Osteocyte (in vitro differentiated cells): ENCODE measurements at regions not wholly inside any gene's neighbourhood (a gene's known extent, or its start where the extent isn't known, plus 50 kb on each side); places are given as distances from the start of the nearest gene placed in this dataset.

Experiments used
- DNase-seq: peaks from one replicate; pipeline ENCODE4 v3.0.0; 2021; ENCODE audit warnings: mixed read lengths; ENCODE audit not compliant: unreplicated experiment; ENCODE audit errors: extremely low spot score
- H3K27ac Mint-ChIP-seq: one replicate; pipeline ENCODE4 v1.8.0; 2021; ENCODE audit warnings: mild to moderate bottlenecking, mixed read lengths; ENCODE audit not compliant: unreplicated experiment
- H3K27me3 Mint-ChIP-seq: one replicate; pipeline ENCODE4 v1.8.0; 2021; ENCODE audit warnings: mixed read lengths; ENCODE audit not compliant: unreplicated experiment
- H3K36me3 Mint-ChIP-seq: one replicate; pipeline ENCODE4 v1.8.0; 2021; ENCODE audit warnings: mixed read lengths; ENCODE audit not compliant: unreplicated experiment
- H3K4me1 Mint-ChIP-seq: one replicate; pipeline ENCODE4 v1.8.0; 2021; ENCODE audit warnings: mixed read lengths; ENCODE audit not compliant: unreplicated experiment
- H3K4me3 Mint-ChIP-seq: one replicate; pipeline ENCODE4 v1.8.0; 2021; ENCODE audit warnings: mild to moderate bottlenecking, moderate library complexity, mixed read lengths; ENCODE audit not compliant: unreplicated experiment
- H3K9me3 Mint-ChIP-seq: one replicate; pipeline ENCODE4 v1.8.0; 2021; ENCODE audit warnings: mixed read lengths; ENCODE audit not compliant: unreplicated experiment
- TF ChIP-seq, protein P1 (sequence below): fragments of 200-600 bp; sonication (generic); IDR thresholded peaks from 2 replicates; pipeline ENCODE4 v1.5.0; 2021; ENCODE audit warnings: antibody characterized with exemption, mild to moderate bottlenecking, moderate library complexity

DNA sequence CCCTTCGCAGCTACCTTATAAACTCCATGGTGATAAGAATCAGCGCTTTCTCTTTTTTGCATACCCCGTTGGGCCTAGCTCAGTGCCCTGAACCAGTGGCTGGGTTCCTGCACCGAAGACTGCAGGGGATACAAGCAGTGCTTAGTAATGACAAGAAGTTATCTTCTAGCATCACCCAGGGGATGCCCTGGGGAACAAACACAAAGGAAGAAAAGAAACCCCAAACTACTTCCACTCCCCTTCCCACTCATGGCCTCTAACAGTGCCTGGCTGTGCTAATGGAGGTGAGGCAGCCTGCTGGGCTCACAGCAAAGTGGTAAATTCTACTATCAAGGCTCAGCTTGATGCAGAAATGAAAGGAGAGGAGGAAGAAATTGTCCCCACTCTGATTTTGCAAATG is 314.7 kb downstream of the TXNL1 start:
- H3K36me3 Mint-ChIP-seq, result no peaks in the 10 kb centered on the region
- TF ChIP-seq, protein P1, sequence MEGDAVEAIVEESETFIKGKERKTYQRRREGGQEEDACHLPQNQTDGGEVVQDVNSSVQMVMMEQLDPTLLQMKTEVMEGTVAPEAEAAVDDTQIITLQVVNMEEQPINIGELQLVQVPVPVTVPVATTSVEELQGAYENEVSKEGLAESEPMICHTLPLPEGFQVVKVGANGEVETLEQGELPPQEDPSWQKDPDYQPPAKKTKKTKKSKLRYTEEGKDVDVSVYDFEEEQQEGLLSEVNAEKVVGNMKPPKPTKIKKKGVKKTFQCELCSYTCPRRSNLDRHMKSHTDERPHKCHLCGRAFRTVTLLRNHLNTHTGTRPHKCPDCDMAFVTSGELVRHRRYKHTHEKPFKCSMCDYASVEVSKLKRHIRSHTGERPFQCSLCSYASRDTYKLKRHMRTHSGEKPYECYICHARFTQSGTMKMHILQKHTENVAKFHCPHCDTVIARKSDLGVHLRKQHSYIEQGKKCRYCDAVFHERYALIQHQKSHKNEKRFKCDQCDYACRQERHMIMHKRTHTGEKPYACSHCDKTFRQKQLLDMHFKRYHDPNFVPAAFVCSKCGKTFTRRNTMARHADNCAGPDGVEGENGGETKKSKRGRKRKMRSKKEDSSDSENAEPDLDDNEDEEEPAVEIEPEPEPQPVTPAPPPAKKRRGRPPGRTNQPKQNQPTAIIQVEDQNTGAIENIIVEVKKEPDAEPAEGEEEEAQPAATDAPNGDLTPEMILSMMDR, result no peak
- peaks cover 2% of the 10 kb centered on the region for H3K4me1 Mint-ChIP-seq
- H3K4me3 Mint-ChIP-seq, result no peak overlapping the region
- no peak for DNase-seq
- no peaks in the 10 kb centered on the region for H3K27me3 Mint-ChIP-seq
- H3K9me3 Mint-ChIP-seq, result no peaks in the 10 kb centered on the region
- no peak overlapping the region for H3K27ac Mint-ChIP-seq

DNA sequence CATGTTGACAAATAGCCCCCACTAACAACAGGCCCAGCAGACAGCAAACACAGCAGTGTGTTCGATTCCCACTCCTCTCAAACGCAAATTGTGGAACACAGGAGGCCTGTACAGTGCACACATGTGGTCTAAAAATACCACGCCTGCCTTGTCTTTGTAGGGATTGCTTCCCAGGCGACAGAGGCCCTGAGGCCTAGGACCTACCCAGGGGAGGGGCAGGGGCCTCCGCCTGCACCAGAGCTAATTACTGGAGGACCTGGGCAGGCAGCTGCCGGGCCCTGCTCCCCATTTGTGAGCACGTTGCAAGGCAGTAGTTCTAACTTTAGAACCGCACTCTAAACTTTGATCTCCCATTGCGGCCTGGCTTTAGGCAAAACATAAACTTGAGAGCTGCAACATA is 316.0 kb downstream of the TXNL1 start:
- TF ChIP-seq, protein P1, result no peak
- Mint-ChIP-seq H3K9me3 (no peaks in the 10 kb centered on the region), H3K36me3 (no peaks in the 10 kb centered on the region), H3K27ac (no peak overlapping the region), H3K4me3 (no peak overlapping the region), H3K27me3 (no peaks in the 10 kb centered on the region), H3K4me1 (peaks cover 2% of the 10 kb centered on the region)
- DNase-seq, result no peak

DNA sequence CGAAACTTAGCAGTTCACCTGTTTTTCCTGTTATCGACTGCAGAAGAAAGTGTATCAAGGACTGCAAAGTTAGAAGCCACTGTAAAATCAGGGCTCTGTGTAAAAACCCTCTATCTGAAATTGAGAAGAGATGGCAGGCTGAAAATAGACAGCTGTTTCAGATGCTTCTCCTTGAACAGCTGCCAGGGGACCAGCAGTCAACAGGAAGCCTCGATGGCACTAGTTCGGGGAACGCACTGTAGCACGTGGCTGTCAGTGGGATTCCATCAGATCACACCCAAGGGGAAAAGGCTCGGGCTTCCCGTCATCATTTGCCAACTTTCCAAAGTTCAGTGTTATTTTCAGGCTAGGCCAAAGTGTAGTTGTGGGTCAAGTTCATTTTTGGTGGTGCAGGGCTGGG is 316.9 kb downstream of the TXNL1 start:
- Mint-ChIP-seq H3K4me1 (peaks cover 2% of the 10 kb centered on the region), H3K4me3 (no peak overlapping the region), H3K27ac (no peak overlapping the region), H3K36me3 (no peaks in the 10 kb centered on the region), H3K27me3 (no peaks in the 10 kb centered on the region), H3K9me3 (no peaks in the 10 kb centered on the region)
- no peak for DNase-seq
- TF ChIP-seq, protein P1, result no peak

DNA sequence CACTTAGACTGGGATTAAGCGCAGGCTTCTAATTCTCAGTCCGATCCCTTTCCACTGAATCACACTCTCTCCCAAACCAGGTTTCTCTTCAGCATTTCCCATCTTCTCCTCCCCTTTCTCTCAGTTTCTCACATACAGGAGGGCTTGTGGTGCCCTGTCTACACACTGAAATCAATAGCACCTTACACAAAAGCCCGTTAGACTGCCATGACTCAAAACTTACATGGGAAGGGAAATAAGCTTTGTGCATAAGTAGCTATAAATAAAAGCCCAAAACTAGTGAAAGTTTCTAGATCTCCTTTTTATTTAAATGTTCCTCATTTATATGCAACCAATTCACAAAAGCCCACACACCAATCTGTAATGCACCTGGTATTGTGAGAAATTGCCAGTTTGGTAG is 318.4 kb downstream of the TXNL1 start:
- H3K27me3 Mint-ChIP-seq, result no peaks in the 10 kb centered on the region
- no peaks in the 10 kb centered on the region for H3K9me3 Mint-ChIP-seq
- H3K27ac Mint-ChIP-seq, result no peak overlapping the region
- peaks cover 2% of the 10 kb centered on the region for H3K4me1 Mint-ChIP-seq
- H3K4me3 Mint-ChIP-seq, result no peak overlapping the region
- TF ChIP-seq, protein P1, result no peak
- no peak for DNase-seq
- no peaks in the 10 kb centered on the region for H3K36me3 Mint-ChIP-seq

DNA sequence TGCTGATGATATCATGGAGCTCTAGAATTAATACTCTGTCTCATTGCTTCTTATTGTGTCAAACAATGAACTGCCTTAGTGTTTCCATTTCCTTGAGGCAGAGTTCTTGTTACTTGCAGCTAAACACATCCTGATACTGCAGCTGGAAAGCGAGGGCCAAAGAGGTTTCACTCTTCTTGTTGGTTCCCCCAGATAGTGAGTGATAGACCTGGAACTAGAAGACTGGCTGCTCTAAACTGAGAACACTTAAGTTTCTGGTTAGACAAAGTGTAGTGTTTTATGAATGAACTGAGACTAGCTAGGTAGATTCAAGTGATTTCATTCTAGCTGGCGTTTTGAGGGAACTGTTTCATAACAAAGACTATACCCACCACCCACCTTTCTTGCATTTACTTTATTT is 321.7 kb downstream of the TXNL1 start:
- Mint-ChIP-seq H3K27me3 (no peaks in the 10 kb centered on the region), H3K9me3 (no peaks in the 10 kb centered on the region), H3K27ac (no peak overlapping the region), H3K36me3 (no peaks in the 10 kb centered on the region), H3K4me3 (no peak overlapping the region), H3K4me1 (no peaks in the 10 kb centered on the region)
- DNase-seq, result no peak
- TF ChIP-seq, protein P1, result no peak
